ENCODE measurements at regions not wholly inside any gene's neighbourhood (a gene's known extent, or its start where the extent isn't known, plus 50 kb on each side); places are given as distances from the start of the nearest gene placed in this dataset.

GRCh38 chr20:61127311-61128039, 124.6 kb upstream of the CDH4 start:
- no peak for TF ChIP-seq CTCF (IDR thresholded peaks at IDR 0.05; ENCODE audit: low read depth, low read length, missing control alignments)
- DNase-seq: peak; percentile 28
- Histone ChIP-seq H3K36me3 (replicated peaks) (no peaks in the 10 kb centered on the region), H3K27ac (no peak overlapping the region), H3K27me3 (replicated peaks) (no peaks in the 10 kb centered on the region), H3K4me3 (ENCODE audit: low read depth, low read length) (no peak overlapping the region)
- in situ Hi-C loops (cut with HindIII; ENCODE audit: low pct_ligation_motif_present, low sequenced_read_pairs): no loop called here

GRCh38 chr20:61128701-61129269, 123.3 kb upstream of the CDH4 start:
- Histone ChIP-seq H3K27ac (no peak overlapping the region), H3K27me3 (replicated peaks) (no peaks in the 10 kb centered on the region), H3K4me3 (ENCODE audit: low read depth, low read length) (no peak overlapping the region), H3K36me3 (replicated peaks) (no peaks in the 10 kb centered on the region)
- no peak for DNase-seq
- in situ Hi-C loops (cut with HindIII; ENCODE audit: low pct_ligation_motif_present, low sequenced_read_pairs): no loop called here
- no peak for TF ChIP-seq CTCF (IDR thresholded peaks at IDR 0.05; ENCODE audit: low read depth, low read length, missing control alignments)

GRCh38 chr20:61129311-61129710, 122.8 kb upstream of the CDH4 start:
- Histone ChIP-seq H3K27me3 (replicated peaks) (no peaks in the 10 kb centered on the region), H3K27ac (no peak overlapping the region), H3K36me3 (replicated peaks) (no peaks in the 10 kb centered on the region), H3K4me3 (ENCODE audit: low read depth, low read length) (no peak overlapping the region)
- in situ Hi-C loops (cut with HindIII; ENCODE audit: low pct_ligation_motif_present, low sequenced_read_pairs): no loop called here
- no peak for DNase-seq
- no peak for TF ChIP-seq CTCF (IDR thresholded peaks at IDR 0.05; ENCODE audit: low read depth, low read length, missing control alignments)

GRCh38 chr20:61130156-61130555, 121.9 kb upstream of the CDH4 start:
- DNase-seq: no peak
- Histone ChIP-seq H3K27me3 (replicated peaks) (no peaks in the 10 kb centered on the region), H3K36me3 (replicated peaks) (no peaks in the 10 kb centered on the region), H3K4me3 (ENCODE audit: low read depth, low read length) (no peak overlapping the region), H3K27ac (no peak overlapping the region)
- in situ Hi-C loops (cut with HindIII; ENCODE audit: low pct_ligation_motif_present, low sequenced_read_pairs): no loop called here
- TF ChIP-seq CTCF (IDR thresholded peaks at IDR 0.05; ENCODE audit: low read depth, low read length, missing control alignments): no peak

DNA sequence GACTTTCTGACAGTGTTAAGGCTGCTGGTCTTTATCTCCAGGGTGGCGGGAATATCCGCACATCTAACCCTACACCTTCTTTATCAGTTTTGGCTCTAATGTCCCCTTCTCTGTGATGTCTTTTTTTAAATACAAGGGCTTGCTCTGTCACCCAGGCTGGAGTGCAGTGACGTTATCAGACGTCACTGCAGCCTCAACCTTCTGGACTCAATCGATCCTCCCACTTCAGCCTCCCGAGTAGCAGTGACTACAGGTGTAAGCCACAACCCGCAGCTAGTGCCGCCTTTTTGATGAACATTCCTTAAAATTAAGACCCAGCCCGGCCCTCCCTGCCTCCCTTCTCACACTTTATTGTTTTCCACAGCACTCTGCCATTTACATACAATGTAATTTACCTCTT, 120.1 kb upstream of the CDH4 start:
- Histone ChIP-seq H3K27me3 (replicated peaks) (no peaks in the 10 kb centered on the region), H3K4me3 (ENCODE audit: low read depth, low read length) (no peak overlapping the region), H3K36me3 (replicated peaks) (no peaks in the 10 kb centered on the region), H3K27ac (no peak overlapping the region)
- TF ChIP-seq CTCF (IDR thresholded peaks at IDR 0.05; ENCODE audit: low read depth, low read length, missing control alignments): no peak
- in situ Hi-C loops (cut with HindIII; ENCODE audit: low pct_ligation_motif_present, low sequenced_read_pairs): no loop called here
- DNase-seq: no peak

DNA sequence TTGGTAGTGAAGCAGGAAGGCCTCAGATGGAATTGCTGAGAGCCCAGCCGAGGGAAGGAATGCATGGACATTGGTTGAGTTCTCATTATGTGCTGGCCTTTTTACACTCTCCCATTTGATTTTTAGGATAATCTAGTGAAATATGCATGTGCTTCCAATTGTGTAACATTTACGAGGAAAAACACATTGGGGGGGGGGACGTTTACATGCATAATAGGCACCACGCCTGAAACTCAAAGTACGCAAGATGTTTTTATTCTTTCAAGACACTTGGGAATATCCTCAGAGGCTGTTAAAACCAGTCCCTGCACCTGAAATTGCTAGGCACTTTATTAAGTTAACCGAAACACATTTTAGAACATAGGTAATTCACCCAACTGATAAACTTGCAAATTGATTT, 118.5 kb upstream of the CDH4 start:
- no peak for TF ChIP-seq CTCF (IDR thresholded peaks at IDR 0.05; ENCODE audit: low read depth, low read length, missing control alignments)
- Histone ChIP-seq H3K4me3 (ENCODE audit: low read depth, low read length) (no peak overlapping the region), H3K27me3 (replicated peaks) (no peaks in the 10 kb centered on the region), H3K27ac (no peak overlapping the region), H3K36me3 (replicated peaks) (no peaks in the 10 kb centered on the region)
- no peak for DNase-seq
- in situ Hi-C loops (cut with HindIII; ENCODE audit: low pct_ligation_motif_present, low sequenced_read_pairs): no loop called here
